NCI-H2081 (cell line): ENCODE measurements at regions not wholly inside any gene's neighbourhood (a gene's known extent, or its start where the extent isn't known, plus 50 kb on each side); places are given as distances from the start of the nearest gene placed in this dataset.

Experiments
- DNase-seq, 2 experiments: peaks; one replicate each; lab custom pipeline; 2025; lab: John Stamatoyannopoulos, UW

- no peak for DNase-seq
These were observed 724.5 kb downstream of the NCAM2 start for GRCh38 chr21:21722731-21723130.

GRCh38 chr21:21730512-21730911 lies 732.3 kb downstream of the NCAM2 start:
- no peak for DNase-seq

DNA sequence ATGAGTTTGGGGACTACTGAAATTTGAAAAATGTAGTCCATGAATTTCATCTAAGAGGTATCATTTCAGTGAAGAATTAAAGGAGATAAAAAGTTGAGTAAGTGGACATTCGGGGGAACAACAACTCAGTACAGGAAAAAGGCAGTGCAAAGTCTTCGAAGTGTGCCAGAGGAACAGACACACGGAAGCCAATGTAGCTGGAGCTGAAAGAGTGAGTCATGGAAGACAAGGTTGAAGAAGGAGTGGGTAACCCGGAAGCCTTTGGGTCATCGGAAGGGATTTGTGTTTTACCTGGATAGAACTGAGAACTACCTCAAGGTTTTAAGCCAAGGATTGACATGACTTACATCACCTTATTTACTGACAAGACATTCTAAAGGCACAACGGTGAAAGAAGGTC lies 733.4 kb downstream of the NCAM2 start:
- DNase-seq, result no peak

DNA sequence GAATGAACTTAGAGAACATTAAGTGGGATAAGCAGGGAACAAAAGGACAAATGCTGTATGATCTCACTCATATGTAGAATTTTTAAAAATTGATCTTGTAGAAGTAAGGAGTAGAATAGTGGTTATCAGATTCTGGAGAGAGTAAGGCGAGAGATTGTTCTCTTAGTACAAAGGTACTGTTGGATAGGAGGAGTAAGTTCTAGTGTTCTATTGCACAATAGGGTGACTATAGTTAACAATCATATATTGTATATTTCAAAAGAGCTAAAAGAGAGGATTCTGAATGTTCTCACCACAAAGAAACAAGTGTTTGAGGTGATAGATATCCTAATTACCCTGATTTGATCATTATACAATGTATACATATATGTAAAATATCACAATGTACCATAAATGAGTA lies 735.9 kb downstream of the NCAM2 start:
- no peak for DNase-seq

GRCh38 chr21:21737186-21737585 lies 739.0 kb downstream of the NCAM2 start:
- no peak for DNase-seq

DNA sequence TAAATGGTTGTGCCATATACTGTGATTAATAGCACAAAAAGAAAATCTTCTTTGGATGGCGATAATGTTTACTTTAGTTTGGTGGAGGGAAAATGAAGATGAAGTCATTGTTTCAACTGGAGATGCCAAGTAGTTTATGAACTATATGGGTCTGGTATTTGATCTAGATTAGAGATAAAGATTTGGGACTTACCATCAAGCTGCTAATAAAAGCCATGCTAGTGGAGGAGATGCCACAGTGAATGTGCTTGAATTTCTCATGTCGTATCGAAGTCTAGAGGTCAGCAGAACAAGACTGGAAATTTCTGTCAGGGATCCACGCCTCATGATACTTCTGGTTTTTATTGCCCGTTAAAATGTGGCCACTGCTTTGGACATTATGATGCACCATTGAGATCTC lies 742.0 kb downstream of the NCAM2 start:
- DNase-seq, result no peak

DNA sequence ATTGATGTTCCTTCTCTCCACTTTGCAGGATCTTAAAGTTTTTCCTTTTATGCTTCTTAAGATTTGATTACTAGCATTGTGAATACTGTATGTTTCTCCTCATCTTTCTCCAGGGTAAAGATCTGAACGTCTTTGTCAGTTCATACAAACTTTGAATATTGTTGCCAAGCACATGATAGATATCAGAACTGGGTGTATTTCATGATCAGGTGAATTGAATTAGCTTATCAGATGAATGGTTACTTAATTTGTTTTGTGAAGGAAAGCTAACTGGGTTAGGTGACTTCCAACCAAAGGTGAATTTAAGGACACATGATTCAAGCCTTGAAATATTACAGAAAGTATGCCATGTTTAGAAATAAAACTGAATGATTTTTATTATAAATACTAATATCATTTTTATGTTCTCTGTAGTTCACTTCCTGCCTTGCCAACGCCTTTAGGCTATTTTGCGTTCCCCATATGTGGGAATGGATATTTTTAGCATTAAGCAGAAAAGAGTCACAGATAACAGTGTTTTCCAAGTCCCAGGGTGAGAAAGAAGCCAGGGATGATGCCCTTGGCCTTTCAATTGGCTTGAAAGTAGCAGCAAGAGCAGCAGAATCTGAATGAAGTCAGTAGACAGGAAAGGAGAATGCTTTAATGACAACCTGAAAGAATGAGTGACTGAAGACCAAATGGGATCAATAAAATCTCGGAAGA lies 752.1 kb downstream of the NCAM2 start:
- DNase-seq, result no peak

DNA sequence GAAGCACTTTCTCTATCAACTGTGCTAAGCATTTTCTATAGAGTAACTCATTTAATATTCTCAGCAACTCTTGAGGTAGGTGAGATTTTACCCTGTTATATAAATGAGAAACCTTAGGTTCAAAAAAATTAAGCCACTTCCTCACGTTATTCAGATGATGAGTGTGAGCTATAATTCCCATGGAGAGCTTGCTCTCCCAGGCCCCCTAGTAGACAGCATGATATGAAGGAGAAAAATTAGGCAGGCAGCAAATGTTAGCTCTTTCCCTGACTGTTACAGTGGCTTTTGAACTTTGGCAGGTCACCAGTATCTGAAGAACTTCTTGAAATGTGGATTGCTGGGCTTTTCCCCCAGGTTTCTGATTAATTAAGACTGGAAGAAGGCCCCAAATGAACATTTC lies 753.1 kb downstream of the NCAM2 start:
- no peak for DNase-seq

DNA sequence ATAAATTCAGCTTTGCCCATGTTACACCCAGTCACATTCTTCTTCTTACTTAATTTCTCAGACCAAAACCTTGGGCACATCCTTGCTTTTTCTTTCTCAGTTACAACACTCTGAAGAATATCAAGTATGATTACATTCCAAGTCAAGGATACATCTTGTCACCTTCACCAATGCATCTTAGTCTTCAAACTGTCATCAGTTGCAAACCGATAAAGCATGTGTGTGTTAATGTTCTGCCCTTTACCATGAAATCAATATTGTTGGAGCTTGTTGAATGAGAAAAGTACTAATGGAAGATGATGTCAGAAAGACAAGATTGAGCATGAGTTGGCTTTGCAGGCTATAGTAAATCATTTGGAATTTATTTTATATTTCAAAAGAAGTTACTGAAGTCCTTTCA lies 764.6 kb downstream of the NCAM2 start:
- no peak for DNase-seq

GRCh38 chr21:21764281-21764680 lies 766.1 kb downstream of the NCAM2 start:
- no peak for DNase-seq

GRCh38 chr21:21767276-21767675 lies 769.1 kb downstream of the NCAM2 start:
- DNase-seq, result no peak

DNA sequence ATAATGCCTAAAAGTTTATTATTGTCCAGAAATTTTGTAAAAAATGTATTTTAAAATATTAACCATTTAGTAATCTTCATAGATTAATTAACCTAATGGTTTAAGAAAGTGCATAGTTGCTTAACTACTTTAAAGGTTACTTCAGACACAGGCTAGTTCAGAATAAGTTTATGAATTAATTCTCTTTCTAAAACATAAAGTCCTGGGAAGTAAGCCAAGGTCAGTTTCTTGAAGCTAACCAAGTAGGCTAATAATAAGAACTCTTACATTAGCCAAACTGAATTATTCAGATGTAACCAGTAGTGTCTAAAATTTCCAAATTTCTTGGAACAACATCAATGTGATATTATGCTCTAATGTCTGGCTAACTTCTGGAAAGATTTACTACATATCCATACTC lies 790.4 kb downstream of the NCAM2 start:
- DNase-seq, result no peak

- DNase-seq, result no peak
These were observed 803.7 kb downstream of the NCAM2 start for GRCh38 chr21:21801921-21802320.

DNA sequence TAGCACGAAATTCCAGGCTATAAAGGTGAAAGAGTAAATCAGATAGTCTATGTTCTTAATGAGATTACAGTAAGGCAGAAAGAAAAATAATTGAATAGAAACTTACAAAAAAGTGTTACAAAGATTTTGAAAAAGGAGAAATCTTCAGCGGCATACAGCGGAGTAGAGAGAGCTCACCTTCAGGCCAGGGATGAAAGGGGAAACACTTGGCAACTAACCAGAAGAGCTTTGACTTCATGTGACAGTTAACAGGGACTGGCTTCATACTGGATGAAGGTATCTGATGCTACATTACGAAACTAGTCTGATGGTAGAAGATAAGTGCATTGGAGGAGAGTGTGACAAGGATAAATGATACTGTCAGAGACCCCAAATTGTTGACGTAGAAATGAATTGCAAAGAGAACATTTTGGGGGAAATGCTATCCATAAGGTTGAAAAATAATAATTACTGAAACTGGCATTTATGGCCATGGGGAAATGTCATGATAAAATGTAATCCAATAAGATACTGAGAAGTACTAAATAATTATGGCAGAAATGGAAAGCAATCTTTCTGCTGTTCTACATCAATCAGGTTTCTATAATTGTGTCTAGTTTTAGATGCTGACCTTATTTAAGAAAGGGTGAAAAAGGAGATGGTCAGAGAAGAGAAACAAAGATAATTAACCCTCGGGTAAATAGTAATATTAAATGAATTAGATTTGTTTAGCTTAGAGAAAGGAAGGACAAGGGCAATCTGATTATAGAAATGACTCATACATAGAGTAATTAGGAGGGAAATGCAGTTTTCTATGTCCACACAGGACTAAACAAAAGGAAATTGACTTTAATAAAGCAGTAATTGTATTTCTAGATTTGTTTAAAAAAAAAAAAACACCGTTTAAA lies 808.7 kb downstream of the NCAM2 start:
- no peak for DNase-seq

DNA sequence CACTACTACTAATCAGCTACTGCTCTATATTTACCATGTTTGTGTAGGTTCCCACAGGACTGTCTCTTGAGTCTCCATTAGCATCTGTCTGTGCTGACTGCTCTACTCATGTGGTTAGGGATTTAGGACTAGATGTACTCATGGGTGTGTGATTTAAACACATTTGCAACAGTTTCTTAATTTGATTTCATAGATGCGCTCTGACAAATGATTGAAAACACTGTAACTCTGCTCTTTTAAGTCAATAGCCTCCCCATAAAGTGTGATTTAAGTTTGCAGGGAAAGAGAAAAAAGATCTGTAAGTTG lies 809.3 kb downstream of the NCAM2 start:
- DNase-seq, result peak in 1 of 2 experiments; percentile 4

GRCh38 chr21:21813289-21813688 lies 815.1 kb downstream of the NCAM2 start:
- DNase-seq, result no peak

DNA sequence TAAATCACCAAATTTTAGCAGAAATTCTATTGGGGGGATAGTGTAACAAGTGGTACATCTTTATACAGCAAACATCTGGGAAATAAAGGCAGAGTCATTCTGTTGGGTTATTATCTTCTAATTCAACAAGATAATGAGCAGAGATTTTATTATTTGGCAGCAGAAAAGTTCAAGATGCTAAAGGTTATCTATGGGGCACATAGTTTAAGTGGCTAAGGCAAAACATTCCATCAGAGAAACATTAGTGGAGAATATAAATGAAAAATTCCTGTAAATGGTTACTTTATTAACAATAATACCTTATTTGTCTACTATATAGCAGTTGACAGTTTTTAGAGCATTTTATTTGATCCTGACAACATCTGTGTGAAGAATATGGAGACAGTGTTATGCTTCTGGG lies 815.7 kb downstream of the NCAM2 start:
- DNase-seq, result no peak

GRCh38 chr21:21816778-21817177 lies 818.6 kb downstream of the NCAM2 start:
- DNase-seq, result no peak

DNA sequence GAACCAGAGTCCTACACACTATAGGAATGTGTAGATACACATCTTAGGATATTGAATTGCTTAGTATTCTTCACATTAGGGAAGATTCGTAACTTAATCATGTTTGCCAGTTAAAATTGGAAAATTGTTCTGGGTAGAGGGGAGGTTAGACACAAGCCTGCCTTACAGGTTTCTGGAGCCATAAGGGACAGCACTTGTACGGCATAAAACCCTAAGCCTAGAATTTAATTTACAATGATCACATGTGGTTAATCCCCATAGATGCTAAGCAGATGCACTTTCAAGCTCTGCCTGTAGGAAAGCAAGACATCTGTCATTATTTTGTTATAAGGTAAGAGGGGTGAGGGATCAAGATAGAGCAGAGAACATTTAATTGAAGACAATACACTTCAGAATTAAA lies 820.7 kb downstream of the NCAM2 start:
- DNase-seq, result no peak

- DNase-seq, result no peak
These were observed 829.9 kb downstream of the NCAM2 start for GRCh38 chr21:21828130-21828529.

GRCh38 chr21:21831036-21831435 lies 832.8 kb downstream of the NCAM2 start:
- DNase-seq, result no peak

DNA sequence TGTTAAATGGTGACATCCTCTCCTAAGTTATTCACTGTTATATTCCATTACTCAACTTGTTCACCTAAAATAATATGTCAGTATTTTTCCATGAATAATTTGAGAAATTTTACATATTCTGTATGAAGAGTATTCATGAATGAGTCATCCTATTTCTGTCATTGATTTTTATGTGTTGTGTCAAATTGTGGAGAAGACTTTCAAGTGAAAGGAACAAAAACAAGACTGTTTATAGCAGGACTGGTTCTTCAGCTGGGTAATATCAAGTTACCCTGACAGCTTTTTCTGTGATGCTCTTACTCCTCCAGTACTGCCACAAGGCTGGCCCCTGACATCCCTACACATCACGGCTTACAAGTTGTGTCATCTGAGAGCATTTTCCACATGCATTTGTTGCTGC lies 847.7 kb downstream of the NCAM2 start:
- no peak for DNase-seq

- no peak for DNase-seq
These were observed 853.0 kb downstream of the NCAM2 start for GRCh38 chr21:21851205-21851604.

DNA sequence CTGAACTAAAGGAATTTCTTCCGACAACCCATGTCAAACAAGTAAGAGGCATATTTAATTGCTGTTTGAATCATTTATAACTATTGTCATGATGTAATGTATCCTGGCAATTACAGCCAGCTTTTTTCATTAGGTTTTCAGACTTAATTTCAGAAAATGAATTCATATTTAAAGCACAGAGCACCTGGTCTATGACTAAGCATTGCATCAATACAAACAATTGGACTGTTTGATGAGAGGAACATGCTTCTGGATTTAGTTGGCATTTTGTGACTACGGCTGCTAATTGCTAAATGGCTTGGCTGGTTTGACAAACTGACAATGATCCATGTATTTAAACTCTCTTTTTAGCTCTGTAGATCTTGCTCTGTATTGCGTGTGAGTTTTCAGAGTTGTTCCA lies 853.4 kb downstream of the NCAM2 start:
- peak in 1 of 2 experiments; percentile 0 for DNase-seq
